ENCODE measurements at regions not wholly inside any gene's neighbourhood (a gene's known extent, or its start where the extent isn't known, plus 50 kb on each side); places are given as distances from the start of the nearest gene placed in this dataset.
"Not testable (repeated sequence)": the region's sequence is repeated elsewhere in the genome, so short reads cannot be mapped to it uniquely, and the experiment has no call there.

DNA sequence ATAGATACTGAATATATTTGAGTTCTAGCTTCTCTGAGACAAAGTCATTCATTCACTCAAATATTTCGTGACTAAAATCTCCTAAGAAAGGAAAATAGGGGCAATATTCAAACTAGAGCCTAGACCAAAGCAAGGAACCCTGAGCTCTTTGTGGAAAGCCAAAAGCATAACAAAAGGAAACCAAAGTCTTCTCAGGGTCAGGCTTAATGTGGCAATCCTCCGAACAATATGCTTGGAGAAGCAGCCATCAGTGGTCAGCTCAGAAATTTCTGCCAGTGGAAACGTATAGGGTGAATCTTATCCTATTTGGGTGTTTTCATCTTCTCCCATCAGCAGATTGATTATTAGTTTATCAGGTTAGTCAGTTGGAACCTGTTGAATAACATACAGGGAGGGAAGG lies 151.3 kb upstream of the SLC13A1 start:
- no peaks in the 10 kb centered on the region for H3K9me3 Mint-ChIP-seq
- H3K27ac Mint-ChIP-seq, result no peak overlapping the region
- no peaks in the 10 kb centered on the region for H3K4me1 Mint-ChIP-seq (ENCODE audit: low read depth)
- H3K27me3 Mint-ChIP-seq (ENCODE audit: low read depth), result no peaks in the 10 kb centered on the region
- ATAC-seq (replicated peaks in 1 of 2), result no peak
- no peak for DNase-seq
- no peak overlapping the region for H3K4me3 Mint-ChIP-seq
- no peaks in the 10 kb centered on the region for H3K36me3 Mint-ChIP-seq (ENCODE audit: insufficient read depth in 2 of 2)

DNA sequence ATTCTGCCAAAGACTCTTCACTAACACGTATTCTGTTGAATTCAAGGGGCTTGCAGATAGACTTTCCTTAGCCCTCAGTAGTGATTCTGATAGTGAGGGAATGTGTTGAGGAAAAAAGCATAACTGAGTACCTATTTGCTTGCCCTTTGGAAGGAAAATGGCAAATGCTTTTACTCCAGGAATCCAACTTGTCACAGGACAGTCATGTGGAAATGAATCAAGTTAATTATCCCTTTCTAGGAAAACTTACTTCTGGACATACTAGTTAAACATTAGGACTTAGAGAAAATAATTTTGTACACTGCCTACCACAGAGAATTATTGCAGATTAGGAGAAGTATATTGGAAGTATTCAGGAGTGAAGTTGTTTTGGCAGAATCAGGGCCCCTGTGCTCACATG lies 148.9 kb upstream of the SLC13A1 start:
- H3K27ac Mint-ChIP-seq, result no peak overlapping the region
- no peak overlapping the region for H3K4me3 Mint-ChIP-seq
- no peaks in the 10 kb centered on the region for H3K36me3 Mint-ChIP-seq (ENCODE audit: insufficient read depth in 2 of 2)
- DNase-seq (no peak), ATAC-seq (replicated peaks in 1 of 2) (no peak)
- no peaks in the 10 kb centered on the region for H3K9me3 Mint-ChIP-seq
- H3K27me3 Mint-ChIP-seq (ENCODE audit: low read depth), result no peaks in the 10 kb centered on the region
- H3K4me1 Mint-ChIP-seq (ENCODE audit: low read depth), result no peaks in the 10 kb centered on the region

- Mint-ChIP-seq H3K4me3 (no peak overlapping the region), H3K27me3 (ENCODE audit: low read depth) (no peaks in the 10 kb centered on the region), H3K4me1 (ENCODE audit: low read depth) (no peaks in the 10 kb centered on the region), H3K9me3 (no peaks in the 10 kb centered on the region), H3K36me3 (ENCODE audit: insufficient read depth in 2 of 2) (no peaks in the 10 kb centered on the region), H3K27ac (no peak overlapping the region)
- ATAC-seq (replicated peaks in 1 of 2) (no peak), DNase-seq (no peak)
These were observed 147.0 kb upstream of the SLC13A1 start for GRCh38 chr7:123346766-123347165.

- no peak for ATAC-seq (replicated peaks in 1 of 2)
- no peak overlapping the region for H3K27ac Mint-ChIP-seq
- no peaks in the 10 kb centered on the region for H3K4me1 Mint-ChIP-seq (ENCODE audit: low read depth)
- peaks cover 0 to 4% of the 10 kb centered on the region in 2 donors for H3K9me3 Mint-ChIP-seq
- no peak for DNase-seq
- no peaks in the 10 kb centered on the region for H3K27me3 Mint-ChIP-seq (ENCODE audit: low read depth)
- H3K36me3 Mint-ChIP-seq (ENCODE audit: insufficient read depth in 2 of 2), result no peaks in the 10 kb centered on the region
- H3K4me3 Mint-ChIP-seq, result no peak overlapping the region
These were observed 143.8 kb upstream of the SLC13A1 start for GRCh38 chr7:123343611-123344010.

DNA sequence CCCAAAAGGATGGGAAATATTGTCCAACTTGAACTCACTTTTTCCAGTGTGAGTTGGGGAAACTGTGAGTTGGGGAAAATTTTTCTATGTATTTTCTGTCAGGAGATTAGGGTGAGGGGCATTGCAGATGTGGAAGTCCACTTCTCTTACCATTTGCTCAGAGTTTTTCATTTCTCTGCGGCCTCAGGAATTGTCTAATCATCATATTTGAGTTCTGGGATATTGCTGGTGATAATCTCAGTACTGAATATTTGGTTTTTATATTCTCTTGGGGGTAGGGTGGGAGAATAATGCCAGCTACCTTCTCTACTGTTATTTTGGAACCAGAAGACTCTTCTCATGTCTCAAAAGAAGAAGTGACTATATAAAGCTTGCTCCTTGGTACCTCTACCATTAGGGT lies 141.3 kb upstream of the SLC13A1 start:
- Mint-ChIP-seq H3K4me1 (ENCODE audit: low read depth) (no peaks in the 10 kb centered on the region), H3K9me3 (peaks cover 3 to 4% of the 10 kb centered on the region in 2 donors), H3K36me3 (ENCODE audit: insufficient read depth in 2 of 2) (no peaks in the 10 kb centered on the region), H3K27me3 (ENCODE audit: low read depth) (no peaks in the 10 kb centered on the region), H3K4me3 (no peak overlapping the region), H3K27ac (no peak overlapping the region)
- no peak for ATAC-seq (replicated peaks in 1 of 2)
- DNase-seq, result no peak

- Mint-ChIP-seq H3K9me3 (peaks cover 4 to 5% of the 10 kb centered on the region in 2 donors), H3K27me3 (ENCODE audit: low read depth) (no peaks in the 10 kb centered on the region), H3K36me3 (ENCODE audit: insufficient read depth in 2 of 2) (no peaks in the 10 kb centered on the region), H3K27ac (no peak overlapping the region), H3K4me3 (no peak overlapping the region), H3K4me1 (ENCODE audit: low read depth) (no peaks in the 10 kb centered on the region)
- DNase-seq (no peak), ATAC-seq (replicated peaks in 1 of 2) (no peak)
These were observed 138.9 kb upstream of the SLC13A1 start for GRCh38 chr7:123338688-123339087.

DNA sequence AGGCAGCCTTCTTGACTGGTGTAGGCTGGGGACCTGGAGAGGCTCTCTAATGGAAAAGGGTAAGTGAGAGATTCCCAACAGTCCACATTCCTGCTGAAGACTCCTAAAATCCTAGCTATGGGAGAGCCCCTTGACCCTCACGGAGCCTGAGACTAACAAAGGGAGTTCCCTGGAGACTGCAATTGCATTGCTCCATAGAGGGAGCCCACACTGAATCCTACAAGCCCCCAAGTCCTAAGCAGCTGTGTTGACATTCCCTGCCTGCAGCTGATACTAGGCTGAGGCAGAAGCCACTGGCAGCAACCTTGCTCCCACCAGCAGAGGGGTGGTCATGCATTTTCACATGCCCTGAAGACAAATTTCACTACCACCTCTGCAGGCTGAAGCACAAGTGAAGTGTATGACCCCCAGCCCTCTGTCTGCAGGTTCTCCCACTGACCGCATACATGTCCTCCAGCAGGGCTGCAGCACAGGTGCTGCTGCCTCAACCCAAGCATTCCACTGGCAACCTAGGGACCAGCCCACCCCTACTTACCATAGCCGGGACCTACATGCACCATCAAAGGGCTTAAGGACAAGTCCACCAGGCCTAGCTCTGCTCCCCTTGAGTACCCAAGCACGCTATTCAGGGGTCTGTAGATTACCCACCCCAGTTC lies 130.3 kb upstream of the SLC13A1 start:
- no peaks in the 10 kb centered on the region for H3K4me1 Mint-ChIP-seq (ENCODE audit: low read depth)
- ATAC-seq (replicated peaks in 1 of 2), result no peak
- H3K27ac Mint-ChIP-seq, result no peak overlapping the region
- no peaks in the 10 kb centered on the region for H3K27me3 Mint-ChIP-seq (ENCODE audit: low read depth)
- H3K36me3 Mint-ChIP-seq (ENCODE audit: insufficient read depth in 2 of 2), result no peaks in the 10 kb centered on the region
- DNase-seq, result no peak
- peaks cover 2% of the 10 kb centered on the region in 2 donors for H3K9me3 Mint-ChIP-seq
- H3K4me3 Mint-ChIP-seq, result no peak overlapping the region

DNA sequence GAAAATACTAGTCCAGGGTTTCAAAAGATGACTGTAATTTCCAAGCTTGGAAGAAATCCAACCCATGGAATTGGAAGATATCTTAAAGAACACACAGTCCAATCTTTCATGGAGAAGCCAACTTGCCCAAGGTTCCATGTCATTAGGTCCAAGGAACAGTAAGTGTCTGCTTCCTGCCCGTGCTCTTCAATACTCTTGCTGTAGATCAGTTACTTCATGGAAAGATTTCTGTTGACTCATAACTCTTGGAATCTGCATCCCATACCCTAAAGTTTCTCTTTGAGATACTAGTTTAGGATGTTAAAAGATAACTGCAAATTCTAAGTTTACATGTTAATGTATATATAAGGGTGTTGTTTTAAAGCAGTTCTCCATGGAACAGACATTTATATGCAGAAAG lies 127.9 kb upstream of the SLC13A1 start:
- H3K36me3 Mint-ChIP-seq (ENCODE audit: insufficient read depth in 2 of 2), result peaks cover 0 to 3% of the 10 kb centered on the region in 2 donors
- DNase-seq, result no peak
- no peaks in the 10 kb centered on the region for H3K4me1 Mint-ChIP-seq (ENCODE audit: low read depth)
- peaks cover 8% of the 10 kb centered on the region in 2 donors for H3K9me3 Mint-ChIP-seq
- no peak overlapping the region for H3K27ac Mint-ChIP-seq
- ATAC-seq (replicated peaks in 1 of 2), result no peak
- no peaks in the 10 kb centered on the region for H3K27me3 Mint-ChIP-seq (ENCODE audit: low read depth)
- no peak overlapping the region for H3K4me3 Mint-ChIP-seq

GRCh38 chr7:123324283-123324682 lies 124.5 kb upstream of the SLC13A1 start:
- DNase-seq, result no peak
- Mint-ChIP-seq H3K4me1 (ENCODE audit: low read depth) (no peaks in the 10 kb centered on the region), H3K27me3 (ENCODE audit: low read depth) (no peaks in the 10 kb centered on the region), H3K36me3 (ENCODE audit: insufficient read depth in 2 of 2) (peaks cover 0 to 3% of the 10 kb centered on the region in 2 donors), H3K9me3 (peaks cover 13 to 20% of the 10 kb centered on the region in 2 donors), H3K4me3 (no peak overlapping the region), H3K27ac (no peak overlapping the region)
- ATAC-seq (replicated peaks in 1 of 2), result no peak

GRCh38 chr7:123323689-123324088 lies 123.9 kb upstream of the SLC13A1 start:
- no peaks in the 10 kb centered on the region for H3K4me1 Mint-ChIP-seq (ENCODE audit: low read depth)
- peaks cover 0 to 3% of the 10 kb centered on the region in 2 donors for H3K36me3 Mint-ChIP-seq (ENCODE audit: insufficient read depth in 2 of 2)
- no peaks in the 10 kb centered on the region for H3K27me3 Mint-ChIP-seq (ENCODE audit: low read depth)
- H3K9me3 Mint-ChIP-seq, result peaks cover 13 to 20% of the 10 kb centered on the region in 2 donors
- ATAC-seq (replicated peaks in 1 of 2), result no peak
- no peak for DNase-seq
- H3K4me3 Mint-ChIP-seq, result no peak overlapping the region
- H3K27ac Mint-ChIP-seq, result no peak overlapping the region

- H3K27me3 Mint-ChIP-seq (ENCODE audit: low read depth); ATAC-seq (replicated peaks in 1 of 2); H3K4me1 Mint-ChIP-seq (ENCODE audit: low read depth); H3K4me3 Mint-ChIP-seq; H3K36me3 Mint-ChIP-seq (ENCODE audit: insufficient read depth in 2 of 2); H3K27ac Mint-ChIP-seq; DNase-seq: not testable (repeated sequence)
- peaks cover 13 to 20% of the 10 kb centered on the region in 2 donors for H3K9me3 Mint-ChIP-seq
These were observed 121.8 kb upstream of the SLC13A1 start for GRCh38 chr7:123321578-123321977.

GRCh38 chr7:123319911-123320310 lies 120.1 kb upstream of the SLC13A1 start:
- Mint-ChIP-seq H3K36me3 (ENCODE audit: insufficient read depth in 2 of 2) (peaks cover 0 to 3% of the 10 kb centered on the region in 2 donors), H3K27me3 (ENCODE audit: low read depth) (no peaks in the 10 kb centered on the region), H3K4me3 (no peak overlapping the region), H3K9me3 (peaks cover 14 to 20% of the 10 kb centered on the region in 2 donors), H3K4me1 (ENCODE audit: low read depth) (no peaks in the 10 kb centered on the region), H3K27ac (no peak overlapping the region)
- ATAC-seq (replicated peaks in 1 of 2), result no peak
- DNase-seq, result no peak

DNA sequence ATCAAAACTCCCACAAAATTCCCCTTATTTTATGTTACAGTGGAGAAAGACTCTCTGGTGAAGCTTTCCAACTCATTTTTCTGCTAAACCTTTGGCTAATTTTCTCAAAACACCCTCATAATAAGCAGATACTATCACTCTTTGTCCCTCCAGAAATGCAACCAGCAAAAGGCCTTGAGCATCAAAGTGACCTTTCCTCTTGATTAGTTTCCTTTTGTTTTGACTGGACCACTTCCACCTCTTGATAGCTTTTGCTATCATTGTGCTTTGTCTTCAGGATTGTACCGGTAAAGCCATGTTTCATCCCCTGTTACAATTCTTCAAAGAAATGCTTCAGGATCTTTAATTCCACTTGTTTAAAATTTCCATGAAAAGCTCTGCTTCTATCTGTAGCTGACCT lies 115.1 kb upstream of the SLC13A1 start:
- no peak for DNase-seq
- H3K27me3 Mint-ChIP-seq (ENCODE audit: low read depth), result no peaks in the 10 kb centered on the region
- H3K4me1 Mint-ChIP-seq (ENCODE audit: low read depth), result no peaks in the 10 kb centered on the region
- no peak overlapping the region for H3K27ac Mint-ChIP-seq
- no peak for ATAC-seq (replicated peaks in 1 of 2)
- no peaks in the 10 kb centered on the region for H3K36me3 Mint-ChIP-seq (ENCODE audit: insufficient read depth in 2 of 2)
- H3K4me3 Mint-ChIP-seq, result no peak overlapping the region
- H3K9me3 Mint-ChIP-seq, result peaks cover 0 to 1% of the 10 kb centered on the region in 2 donors

DNA sequence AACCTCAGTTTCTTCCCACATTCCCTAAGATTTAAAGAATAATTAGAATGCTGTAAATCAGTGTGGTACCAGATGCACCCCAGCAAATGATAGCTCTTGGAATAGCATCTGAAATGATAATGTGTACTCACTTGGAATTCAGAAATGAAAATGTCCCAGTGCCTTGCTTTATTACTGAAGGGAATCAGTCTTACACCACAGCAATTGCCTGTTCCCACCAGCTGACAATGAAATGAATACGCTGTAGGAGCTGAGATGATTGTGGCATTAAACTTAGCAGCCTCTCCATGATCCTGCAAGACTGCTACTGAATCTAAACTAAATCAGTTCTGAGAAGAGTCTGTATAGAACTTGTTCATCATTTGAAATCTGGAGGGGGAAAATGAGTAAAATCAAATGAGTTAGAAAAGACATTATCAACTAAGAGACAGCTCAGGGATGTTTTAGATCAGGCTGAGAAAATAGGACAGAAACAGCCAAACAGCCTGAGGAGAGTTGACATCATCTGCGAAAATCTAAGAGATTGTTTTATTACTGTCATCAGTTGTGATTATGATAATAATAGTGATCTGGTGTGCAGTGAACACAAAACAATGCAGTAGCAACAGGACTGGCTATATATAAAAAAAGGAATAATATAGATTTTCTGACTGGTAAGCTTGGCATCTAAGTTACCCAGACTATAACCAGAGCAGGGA lies 108.6 kb upstream of the SLC13A1 start:
- Mint-ChIP-seq H3K4me3 (no peak overlapping the region), H3K27ac (no peak overlapping the region), H3K4me1 (ENCODE audit: low read depth) (no peaks in the 10 kb centered on the region), H3K36me3 (ENCODE audit: insufficient read depth in 2 of 2) (no peaks in the 10 kb centered on the region), H3K27me3 (ENCODE audit: low read depth) (no peaks in the 10 kb centered on the region), H3K9me3 (peaks cover 0 to 2% of the 10 kb centered on the region in 2 donors)
- ATAC-seq (replicated peaks in 1 of 2) (no peak), DNase-seq (no peak)
